IMR-90 (cell line): ENCODE measurements at regions not wholly inside any gene's neighbourhood (a gene's known extent, or its start where the extent isn't known, plus 50 kb on each side); places are given as distances from the start of the nearest gene placed in this dataset.

Source experiments
- ATAC-seq: fragments of 200-7000 bp; cut with Tn5 transposase; 2 replicates; pipeline ENCODE4 v1.9.1; 2020; ENCODE audit warnings: low read depth, mild to moderate bottlenecking, moderate library complexity
- BruUV-seq: library from RNA; stranded (reverse); fragments of 400-500 nt; replicated peaks from 2 replicates; lab custom pipeline; 2021; lab: Mats Ljungman, UMichigan
- CTCF ChIA-PET: fragments of 300-600 bp; formaldehyde crosslinking; extraction: SDS; loops from one replicate; lab custom pipeline; 2021; ENCODE audit warnings: antibody characterized with exemption; lab: Yijun Ruan, JAX
- POLR2A ChIA-PET: fragments of 300-600 bp; sonication (Branson Sonifier 250); formaldehyde crosslinking; loops from one replicate; lab custom pipeline; 2022; ENCODE audit warnings: antibody characterized with exemption; ENCODE audit not compliant: unreplicated experiment; lab: Charles Lee
- DNase-seq: peaks from one replicate; pipeline ENCODE4 v3.0.0; 2013
- H2AFZ ChIP-seq: replicated peaks from 2 replicates; pipeline ENCODE3; 2013; ENCODE audit warnings: low read length, mild to moderate bottlenecking; ENCODE audit not compliant: poor library complexity
- H2AK5ac ChIP-seq: 2 replicates; pipeline ENCODE4 v1.6.1; 2013; ENCODE audit warnings: low read depth, low read length, inconsistent platforms
- H2AK9ac ChIP-seq: replicated peaks from 2 replicates; pipeline ENCODE3; 2013; ENCODE audit warnings: mild to moderate bottlenecking, low read depth, low read length, moderate library complexity; ENCODE audit not compliant: poor library complexity
- H2BK120ac ChIP-seq: 2 replicates; pipeline ENCODE4 v1.6.1; 2013; ENCODE audit warnings: low read depth, low read length, inconsistent platforms
- H2BK15ac ChIP-seq: 3 replicates; pipeline ENCODE4 v1.6.1; 2013; ENCODE audit warnings: low read depth, low read length, inconsistent platforms
- H2BK20ac ChIP-seq: 2 replicates; pipeline ENCODE4 v1.6.1; 2013; ENCODE audit warnings: low read depth, mild to moderate bottlenecking, inconsistent platforms, low read length, moderate library complexity
- H2BK5ac ChIP-seq: 2 replicates; pipeline ENCODE4 v1.6.1; 2013; ENCODE audit warnings: mild to moderate bottlenecking, low read depth, low read length, inconsistent platforms; ENCODE audit not compliant: poor library complexity, severe bottlenecking
- H3K14ac ChIP-seq: replicated peaks from 2 replicates; pipeline ENCODE4 v1.6.1; 2013; ENCODE audit warnings: low read depth, low read length, inconsistent platforms
- H3K18ac ChIP-seq: 2 replicates; pipeline ENCODE4 v1.6.1; 2013; ENCODE audit warnings: low read depth, low read length, control low read depth
- H3K23ac ChIP-seq: 2 replicates; pipeline ENCODE4 v1.6.1; 2013; ENCODE audit warnings: low read depth, low read length, inconsistent platforms
- H3K27ac ChIP-seq: 2 replicates; pipeline ENCODE4 v1.5.1; 2013; ENCODE audit warnings: mild to moderate bottlenecking, control low read depth, low read length; ENCODE audit not compliant: insufficient read depth
- H3K27me3 ChIP-seq: 2 replicates; pipeline ENCODE4 v1.6.1; 2013; ENCODE audit warnings: low read length; ENCODE audit not compliant: control insufficient read depth, insufficient read depth
- H3K36me3 ChIP-seq: 2 replicates; pipeline ENCODE4 v1.6.1; 2013; ENCODE audit warnings: low read length, mixed read lengths; ENCODE audit not compliant: control insufficient read depth, insufficient read depth
- H3K4ac ChIP-seq: 2 replicates; pipeline ENCODE4 v1.6.1; 2013; ENCODE audit warnings: low read depth, low read length, inconsistent platforms
- H3K4me1 ChIP-seq: 2 replicates; pipeline ENCODE4 v1.6.1; 2013; ENCODE audit warnings: low read length, mixed read lengths; ENCODE audit not compliant: control insufficient read depth, insufficient read depth
- H3K4me2 ChIP-seq: 2 replicates; pipeline ENCODE4 v1.6.1; 2013; ENCODE audit warnings: low read depth, mild to moderate bottlenecking, control low read depth, low read length, moderate library complexity
- H3K4me3 ChIP-seq: 2 replicates; pipeline ENCODE4 v1.5.1; 2013; ENCODE audit warnings: low read depth, mild to moderate bottlenecking, control low read depth, low read length, moderate library complexity; ENCODE audit not compliant: insufficient read depth
- H3K56ac ChIP-seq: 2 replicates; pipeline ENCODE4 v1.6.1; 2013; ENCODE audit warnings: low read length, inconsistent platforms; ENCODE audit not compliant: insufficient read depth; ENCODE audit errors: extremely low read depth
- H3K79me1 ChIP-seq, 2 experiments: 2 replicates each; pipeline ENCODE4 v1.6.1; 2013; ENCODE audit warnings: low read length in 2 of 2, inconsistent platforms in 1 of 2, low read depth in 1 of 2
- H3K9ac ChIP-seq: 2 replicates; pipeline ENCODE4 v1.6.1; 2013; ENCODE audit warnings: low read depth, low read length, control low read depth
- H3K9me1 ChIP-seq: 2 replicates; pipeline ENCODE4 v1.6.1; 2013; ENCODE audit warnings: low read length, inconsistent platforms; ENCODE audit not compliant: insufficient read depth
- H3K9me3 ChIP-seq: 2 replicates; pipeline ENCODE4 v1.6.1; 2013; ENCODE audit warnings: low read length; ENCODE audit not compliant: control insufficient read depth, insufficient read depth
- H4K20me1 ChIP-seq: 2 replicates; pipeline ENCODE4 v1.6.1; 2013; ENCODE audit warnings: low read length, inconsistent platforms; ENCODE audit not compliant: insufficient read depth
- H4K5ac ChIP-seq: 2 replicates; pipeline ENCODE4 v1.6.1; 2013; ENCODE audit warnings: mild to moderate bottlenecking, low read depth, low read length, control low read depth
- H4K8ac ChIP-seq, 2 experiments: 2 replicates each; pipeline ENCODE4 v1.6.1; 2013; ENCODE audit warnings: low read depth in 2 of 2, low read length in 2 of 2, control low read depth in 1 of 2, inconsistent platforms in 1 of 2
- H4K91ac ChIP-seq: 2 replicates; pipeline ENCODE4 v1.6.1; 2013; ENCODE audit warnings: low read depth, low read length, inconsistent platforms; ENCODE audit not compliant: insufficient read depth
- BHLHE40 ChIP-seq: fragments of 150-350 bp; IDR thresholded peaks from 2 replicates; pipeline ENCODE4 v1.6.1; 2016; ENCODE audit warnings: mild to moderate bottlenecking, low read depth, low read length
- CEBPB ChIP-seq: IDR thresholded peaks from 2 replicates; pipeline ENCODE4 v1.6.1; 2012; ENCODE audit warnings: low read depth, low read length, improper control_type of control experiment
- FOS ChIP-seq: fragments of 150-350 bp; IDR thresholded peaks from 2 replicates; pipeline ENCODE4 v1.6.1; 2016; ENCODE audit warnings: low read depth, low read length
- MAFK ChIP-seq: IDR thresholded peaks from 2 replicates; pipeline ENCODE4 v1.6.1; 2012; ENCODE audit warnings: low read depth, low read length, improper control_type of control experiment
- MAZ ChIP-seq: IDR thresholded peaks from 2 replicates; pipeline ENCODE4 v1.6.1; 2012; ENCODE audit warnings: low read depth, mild to moderate bottlenecking, low read length, improper control_type of control experiment, moderate library complexity, borderline replicate concordance
- MXI1 ChIP-seq: IDR thresholded peaks from 2 replicates; pipeline ENCODE4 v1.6.1; 2012; ENCODE audit warnings: low read depth, mild to moderate bottlenecking, low read length, moderate library complexity, borderline replicate concordance
- NFE2L2 ChIP-seq: fragments of 150-350 bp; IDR thresholded peaks from 2 replicates; pipeline ENCODE4 v1.6.1; 2016; ENCODE audit warnings: low read depth, mild to moderate bottlenecking, low read length
- POLR2A ChIP-seq: IDR thresholded peaks from 2 replicates; pipeline ENCODE4 v1.6.1; 2012; ENCODE audit warnings: mild to moderate bottlenecking, low read depth, low read length
- RAD21 ChIP-seq: IDR thresholded peaks from 2 replicates; pipeline ENCODE4 v1.6.1; 2012; ENCODE audit warnings: low read length, improper control_type of control experiment
- RCOR1 ChIP-seq: IDR thresholded peaks from 2 replicates; pipeline ENCODE4 v1.6.1; 2012; ENCODE audit warnings: mild to moderate bottlenecking, low read length, improper control_type of control experiment; ENCODE audit not compliant: insufficient replicate concordance
- RFX5 ChIP-seq: IDR thresholded peaks from 2 replicates; pipeline ENCODE4 v1.8.0; 2012; ENCODE audit warnings: low read depth, mild to moderate bottlenecking, low read length, moderate library complexity
- SMC3 ChIP-seq: fragments of 150-350 bp; IDR thresholded peaks from 2 replicates; pipeline ENCODE4 v1.6.1; 2016; ENCODE audit warnings: low read depth, mild to moderate bottlenecking, antibody characterized with exemption, low read length, moderate library complexity
- WGBS, 2 experiments: methylation state at CpG; one replicate each; pipeline versions ENCODE4 v1.1.5 to v1.1.7; 2013; ENCODE audit warnings: missing lambda C conversion rate in 2 of 2; ENCODE audit not compliant: insufficient read length in 1 of 2; ENCODE audit errors: extremely low coverage in 2 of 2; 5-methylcytosine and 5-hydroxymethylcytosine counted together
- dilution Hi-C: fragments of 300-500 bp; cut with HindIII; formaldehyde crosslinking; loops from one replicate; pipeline ENCODE4 v1.14.3; 2018; ENCODE audit warnings: low sequenced_read_pairs; ENCODE audit not compliant: unreplicated experiment
- in situ Hi-C: fragments of 300-500 bp; cut with MboI; formaldehyde crosslinking; loops from 3 replicates; pipeline ENCODE4 v1.14.3; 2019; ENCODE audit warnings: low sequenced_read_pairs, inconsistent platforms, mixed read lengths
- intact Hi-C: fragments of 100-400 bp; cut with micrococcal nuclease; formaldehyde crosslinking; loops from 2 replicates; pipeline ENCODE4 v1.10.0; 2022
- TF ChIP-seq, protein P1 (sequence below): fragments of 150-350 bp; IDR thresholded peaks from 2 replicates; pipeline ENCODE4 v1.6.1; 2016; ENCODE audit warnings: low read depth, mild to moderate bottlenecking, low read length, moderate library complexity, borderline replicate concordance
- TF ChIP-seq, protein P2 (sequence below): fragments of 150-350 bp; IDR thresholded peaks from 2 replicates; pipeline ENCODE4 v1.6.1; 2017; ENCODE audit warnings: mild to moderate bottlenecking, antibody characterized with exemption, low read length, low read depth
- TF ChIP-seq, protein P3 (sequence below): conservative IDR thresholded peaks from 2 replicates; pipeline ENCODE4 v1.5.1; 2012; ENCODE audit warnings: mild to moderate bottlenecking, low read depth, low read length, improper control_type of control experiment

DNA sequence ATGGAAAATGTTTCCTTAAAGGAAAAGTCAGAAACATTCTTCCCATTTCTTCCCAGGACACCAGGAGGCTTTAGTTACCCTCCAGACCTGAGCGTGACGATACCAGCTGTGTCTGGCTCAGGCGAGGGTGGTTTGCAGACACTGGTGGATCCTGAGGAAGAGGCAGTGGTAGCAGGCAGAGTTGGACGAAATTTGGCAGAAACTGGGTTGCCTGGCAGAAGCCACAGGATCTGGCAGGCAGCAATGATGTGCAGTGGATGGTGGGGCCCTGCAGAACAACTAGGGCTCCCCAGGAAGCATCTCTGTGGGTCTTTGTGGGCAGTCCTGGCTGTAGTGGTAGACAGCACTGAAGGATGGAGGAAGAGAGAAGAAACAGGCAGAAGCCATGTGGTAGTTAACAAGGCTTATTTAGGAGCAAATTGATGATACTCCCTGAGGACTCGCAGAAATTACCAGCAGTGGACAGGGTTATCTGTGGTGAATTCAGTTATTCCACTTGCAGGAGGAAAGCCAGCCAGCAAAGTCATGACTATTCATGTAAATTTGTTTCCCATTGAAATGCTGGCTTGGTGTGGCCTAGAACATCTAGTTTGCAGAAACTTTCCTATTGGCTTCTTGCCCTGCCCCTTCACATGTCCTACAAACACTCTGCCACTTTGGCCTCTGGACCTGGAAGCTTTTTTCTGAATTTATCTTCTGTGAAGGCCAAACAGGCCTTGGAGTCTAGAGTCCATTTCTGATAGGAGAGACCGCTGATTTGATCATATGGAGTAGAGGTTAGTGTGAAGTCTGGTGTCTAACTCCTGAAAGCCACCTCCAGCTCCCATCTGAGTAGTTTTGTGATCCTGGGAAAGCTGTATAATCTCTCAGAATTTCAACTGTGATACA is 212.0 kb downstream of the DMRT2 start:
- no peak overlapping the region for H3K18ac ChIP-seq
- H4K5ac ChIP-seq, result no peak overlapping the region
- no TSS peak for BruUV-seq
- H3K9ac ChIP-seq, result no peak overlapping the region
- dilution Hi-C loops (no loop called here), in situ Hi-C loops (no loop called here), intact Hi-C loops (no loop called here)
- H3K4ac ChIP-seq, result no peak overlapping the region
- no peak overlapping the region for H3K14ac ChIP-seq
- no peaks in the 10 kb centered on the region for H3K4me1 ChIP-seq
- ChIA-PET CTCF (no interaction called here), POLR2A (no interaction called here)
- H3K4me2 ChIP-seq, result no peak overlapping the region
- peaks cover 22% of the 10 kb centered on the region; the same call in 1 of the 2 replicates for H3K9me3 ChIP-seq
- no peak overlapping the region for H2BK15ac ChIP-seq
- H3K27ac ChIP-seq, result no peak overlapping the region
- H3K4me3 ChIP-seq, result no peak overlapping the region
- H3K79me1 ChIP-seq, result no peaks in the 10 kb centered on the region
- H2BK120ac ChIP-seq, result no peak overlapping the region
- no peak overlapping the region for H2AK9ac ChIP-seq
- no peak overlapping the region for H2BK5ac ChIP-seq
- no peak overlapping the region for H3K23ac ChIP-seq
- TF ChIP-seq MAFK (no peak), MAZ (no peak), SMC3 (no peak), RAD21 (no peak), NFE2L2 (no peak), CEBPB (no peak), FOS (no peak), MXI1 (no peak), RFX5 (no peak), BHLHE40 (no peak), RCOR1 (no peak), POLR2A (no peak)
- TF ChIP-seq, protein P1, sequence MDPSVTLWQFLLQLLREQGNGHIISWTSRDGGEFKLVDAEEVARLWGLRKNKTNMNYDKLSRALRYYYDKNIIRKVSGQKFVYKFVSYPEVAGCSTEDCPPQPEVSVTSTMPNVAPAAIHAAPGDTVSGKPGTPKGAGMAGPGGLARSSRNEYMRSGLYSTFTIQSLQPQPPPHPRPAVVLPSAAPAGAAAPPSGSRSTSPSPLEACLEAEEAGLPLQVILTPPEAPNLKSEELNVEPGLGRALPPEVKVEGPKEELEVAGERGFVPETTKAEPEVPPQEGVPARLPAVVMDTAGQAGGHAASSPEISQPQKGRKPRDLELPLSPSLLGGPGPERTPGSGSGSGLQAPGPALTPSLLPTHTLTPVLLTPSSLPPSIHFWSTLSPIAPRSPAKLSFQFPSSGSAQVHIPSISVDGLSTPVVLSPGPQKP, result no peak
- TF ChIP-seq, protein P2, sequence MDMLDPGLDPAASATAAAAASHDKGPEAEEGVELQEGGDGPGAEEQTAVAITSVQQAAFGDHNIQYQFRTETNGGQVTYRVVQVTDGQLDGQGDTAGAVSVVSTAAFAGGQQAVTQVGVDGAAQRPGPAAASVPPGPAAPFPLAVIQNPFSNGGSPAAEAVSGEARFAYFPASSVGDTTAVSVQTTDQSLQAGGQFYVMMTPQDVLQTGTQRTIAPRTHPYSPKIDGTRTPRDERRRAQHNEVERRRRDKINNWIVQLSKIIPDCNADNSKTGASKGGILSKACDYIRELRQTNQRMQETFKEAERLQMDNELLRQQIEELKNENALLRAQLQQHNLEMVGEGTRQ, result no peak
- TF ChIP-seq, protein P3, sequence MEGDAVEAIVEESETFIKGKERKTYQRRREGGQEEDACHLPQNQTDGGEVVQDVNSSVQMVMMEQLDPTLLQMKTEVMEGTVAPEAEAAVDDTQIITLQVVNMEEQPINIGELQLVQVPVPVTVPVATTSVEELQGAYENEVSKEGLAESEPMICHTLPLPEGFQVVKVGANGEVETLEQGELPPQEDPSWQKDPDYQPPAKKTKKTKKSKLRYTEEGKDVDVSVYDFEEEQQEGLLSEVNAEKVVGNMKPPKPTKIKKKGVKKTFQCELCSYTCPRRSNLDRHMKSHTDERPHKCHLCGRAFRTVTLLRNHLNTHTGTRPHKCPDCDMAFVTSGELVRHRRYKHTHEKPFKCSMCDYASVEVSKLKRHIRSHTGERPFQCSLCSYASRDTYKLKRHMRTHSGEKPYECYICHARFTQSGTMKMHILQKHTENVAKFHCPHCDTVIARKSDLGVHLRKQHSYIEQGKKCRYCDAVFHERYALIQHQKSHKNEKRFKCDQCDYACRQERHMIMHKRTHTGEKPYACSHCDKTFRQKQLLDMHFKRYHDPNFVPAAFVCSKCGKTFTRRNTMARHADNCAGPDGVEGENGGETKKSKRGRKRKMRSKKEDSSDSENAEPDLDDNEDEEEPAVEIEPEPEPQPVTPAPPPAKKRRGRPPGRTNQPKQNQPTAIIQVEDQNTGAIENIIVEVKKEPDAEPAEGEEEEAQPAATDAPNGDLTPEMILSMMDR, result no peak
- no peak overlapping the region for H4K8ac ChIP-seq
- WGBS, 2 experiments, result 37% methylated on average over 3 of the region's 6 CpGs; no CpG with 5 or more reads in 1 of the 2 experiments
- no peak for ATAC-seq
- H3K36me3 ChIP-seq, result no peaks in the 10 kb centered on the region
- H2AK5ac ChIP-seq, result no peak overlapping the region
- H3K9me1 ChIP-seq, result no peaks in the 10 kb centered on the region
- no peaks in the 10 kb centered on the region for H3K27me3 ChIP-seq
- no peak for DNase-seq
- no peak overlapping the region for H2BK20ac ChIP-seq
- no peak overlapping the region for H3K56ac ChIP-seq
- no peaks in the 10 kb centered on the region for H4K20me1 ChIP-seq
- no peak overlapping the region for H2AFZ ChIP-seq
- H4K91ac ChIP-seq, result no peak overlapping the region
